Endothelial cell of umbilical vein (primary cell): ENCODE measurements at regions not wholly inside any gene's neighbourhood (a gene's known extent, or its start where the extent isn't known, plus 50 kb on each side); places are given as distances from the start of the nearest gene placed in this dataset.

Experiments used
- POLR2A ChIP-seq: IDR thresholded peaks from 2 replicates; pipeline ENCODE4 v1.6.1; 2012; ENCODE audit warnings: low read depth, mild to moderate bottlenecking, control low read depth, low read length
- TF ChIP-seq, protein P1 (sequence below), 2 donors: IDR thresholded peaks; 1 replicate in 1 of 2; 2 replicates in 1 of 2; pipeline ENCODE4 v1.5.1; 2011; ENCODE audit warnings: low read length in 2 of 2, mild to moderate bottlenecking in 2 of 2, moderate library complexity in 2 of 2, control low read depth in 1 of 2, inconsistent platforms in 1 of 2, low read depth in 1 of 2; ENCODE audit not compliant: insufficient read depth in 1 of 2; ENCODE audit errors: extremely low read depth in 1 of 2

DNA sequence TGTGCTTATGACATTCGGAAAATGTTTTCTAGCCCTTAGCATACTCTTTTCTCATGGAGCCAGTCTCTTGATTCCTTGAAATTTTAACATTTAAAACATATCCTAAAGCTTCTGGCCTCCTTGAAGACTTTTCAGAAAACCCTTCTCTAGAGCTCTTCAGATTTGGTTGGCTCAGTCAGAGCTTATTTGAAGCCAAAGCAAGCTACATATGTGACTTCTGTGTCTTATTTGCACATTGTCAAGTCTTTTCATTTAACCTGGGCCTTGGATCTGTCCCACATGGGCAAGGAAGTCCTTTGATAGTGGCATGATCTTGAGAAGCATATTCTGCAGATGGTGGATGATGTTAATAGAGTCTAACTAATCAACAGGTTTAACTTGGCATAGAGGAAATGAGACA, 116.5 kb downstream of the LACC1 start:
- TF ChIP-seq, protein P1, sequence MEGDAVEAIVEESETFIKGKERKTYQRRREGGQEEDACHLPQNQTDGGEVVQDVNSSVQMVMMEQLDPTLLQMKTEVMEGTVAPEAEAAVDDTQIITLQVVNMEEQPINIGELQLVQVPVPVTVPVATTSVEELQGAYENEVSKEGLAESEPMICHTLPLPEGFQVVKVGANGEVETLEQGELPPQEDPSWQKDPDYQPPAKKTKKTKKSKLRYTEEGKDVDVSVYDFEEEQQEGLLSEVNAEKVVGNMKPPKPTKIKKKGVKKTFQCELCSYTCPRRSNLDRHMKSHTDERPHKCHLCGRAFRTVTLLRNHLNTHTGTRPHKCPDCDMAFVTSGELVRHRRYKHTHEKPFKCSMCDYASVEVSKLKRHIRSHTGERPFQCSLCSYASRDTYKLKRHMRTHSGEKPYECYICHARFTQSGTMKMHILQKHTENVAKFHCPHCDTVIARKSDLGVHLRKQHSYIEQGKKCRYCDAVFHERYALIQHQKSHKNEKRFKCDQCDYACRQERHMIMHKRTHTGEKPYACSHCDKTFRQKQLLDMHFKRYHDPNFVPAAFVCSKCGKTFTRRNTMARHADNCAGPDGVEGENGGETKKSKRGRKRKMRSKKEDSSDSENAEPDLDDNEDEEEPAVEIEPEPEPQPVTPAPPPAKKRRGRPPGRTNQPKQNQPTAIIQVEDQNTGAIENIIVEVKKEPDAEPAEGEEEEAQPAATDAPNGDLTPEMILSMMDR (IDR thresholded peaks at IDR 0.05; ENCODE audit: extremely low read depth in 1 of 2, insufficient read depth in 1 of 2, low read depth in 1 of 2, low read length in 2 of 2), result no peak
- TF ChIP-seq POLR2A, result no peak
